Right cardiac atrium (tissue), 5 donors: ENCODE measurements at regions not wholly inside any gene's neighbourhood (a gene's known extent, or its start where the extent isn't known, plus 50 kb on each side); places are given as distances from the start of the nearest gene placed in this dataset.
"Not testable (repeated sequence)": the region's sequence is repeated elsewhere in the genome, so short reads cannot be mapped to it uniquely, and the experiment has no call there.

Experiments used
- ATAC-seq, 2 donors: fragments of 200-7000 bp; cut with Tn5 transposase; one replicate each; pipeline versions ENCODE4 v1.8.0 to v1.9.1; 2020; ENCODE audit warnings: moderate library complexity in 2 of 2, mild to moderate bottlenecking in 1 of 2
- DNase-seq, 3 donors: peaks; one replicate each; pipeline ENCODE4 v3.0.0-alpha.2; 2020
- H3K27ac ChIP-seq: one replicate; pipeline ENCODE4 v1.5.1; 2013; ENCODE audit warnings: mild to moderate bottlenecking, low read length, control low read depth, moderate library complexity
- H3K27me3 ChIP-seq: one replicate; pipeline ENCODE4 v1.6.1; 2013; ENCODE audit not compliant: control insufficient read depth, insufficient read depth
- H3K4me1 ChIP-seq: one replicate; pipeline ENCODE4 v1.6.1; 2013; ENCODE audit warnings: low read length; ENCODE audit not compliant: control insufficient read depth, insufficient read depth
- H3K4me3 ChIP-seq: one replicate; pipeline ENCODE4 v1.5.1; 2013; ENCODE audit warnings: low read length, control low read depth
- H3K9me3 ChIP-seq: one replicate; pipeline ENCODE4 v1.6.1; 2013; ENCODE audit warnings: low read length; ENCODE audit not compliant: control insufficient read depth
- WGBS: extraction: QIAGEN DNeasy Blood & Tissue Kit; methylation state at CpG from one replicate; pipeline ENCODE4 v1.1.7; 2013; 5-methylcytosine and 5-hydroxymethylcytosine counted together
- intact Hi-C, 4 donors: fragments of 100-400 bp; cut with DNase I; formaldehyde crosslinking; loops; one replicate each; pipeline versions ENCODE4 v1.11.0 to v1.14.0; 2022 to 2023
- donor health status: healthy with polysubstance abuse.
- donor health status: DM: no; HTN: yes; CAD: no.
- donor health status: DM: no; HTN: no; CAD: no.
- donor health status: DM: no; HTN: yes; CAD: no; lungs with severe emphysema.
- donor health status: DM: yes; HTN: yes; CAD: no.

DNA sequence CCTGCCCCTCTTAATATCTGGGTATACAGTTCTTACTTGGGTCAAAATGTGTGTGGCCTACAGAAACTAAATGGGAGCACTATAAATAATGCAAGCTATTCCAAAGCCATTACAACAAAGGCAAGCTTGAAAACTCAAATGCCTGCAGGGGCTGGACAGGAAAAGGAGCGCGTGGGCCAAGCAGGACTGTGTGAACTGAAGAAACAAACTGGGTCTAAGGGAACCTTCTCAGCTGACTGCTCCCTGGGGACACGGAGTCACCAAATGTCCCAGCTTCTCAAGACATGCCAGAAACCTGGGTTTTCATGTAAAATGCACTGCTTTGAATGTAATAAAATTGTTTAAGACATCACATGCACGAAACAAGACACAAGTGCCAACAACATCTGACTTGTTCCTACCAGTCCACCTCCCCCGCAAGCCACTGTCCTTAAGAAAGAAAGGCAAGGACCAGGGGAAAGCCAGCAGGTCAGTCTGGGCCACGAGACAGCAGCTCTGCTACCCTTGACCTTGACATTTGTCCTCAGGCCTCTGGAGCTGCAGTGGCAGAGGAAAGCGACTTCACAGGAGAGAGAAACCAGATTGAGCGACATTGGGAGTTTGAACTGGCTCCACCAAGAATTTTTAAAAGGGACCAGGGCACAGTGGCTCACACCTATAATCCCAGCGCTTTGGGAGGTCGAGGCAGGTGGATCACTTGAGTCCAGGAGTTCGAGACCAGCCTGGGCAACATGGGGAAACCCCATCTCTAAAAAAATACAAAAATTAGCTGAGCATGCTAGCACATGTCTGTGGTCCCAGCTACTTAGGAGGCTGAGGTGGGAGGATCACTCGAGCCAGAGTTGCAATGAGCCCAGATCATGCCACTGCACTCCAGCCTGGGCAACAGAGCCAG is 89.7 kb upstream of the SH3BP4 start:
- no peak overlapping the region for H3K27ac ChIP-seq
- intact Hi-C loops = no loop called here
- WGBS = 71% methylated on average over 12 of the region's 12 CpGs
- no peaks in the 10 kb centered on the region for H3K9me3 ChIP-seq
- ATAC-seq = peak; percentile 43 to 49
- H3K4me1 ChIP-seq = peaks cover 5% of the 10 kb centered on the region
- no peaks in the 10 kb centered on the region for H3K27me3 ChIP-seq
- DNase-seq = peak in 2 of 3 donors; percentile 53 to 55
- no peak overlapping the region for H3K4me3 ChIP-seq

DNA sequence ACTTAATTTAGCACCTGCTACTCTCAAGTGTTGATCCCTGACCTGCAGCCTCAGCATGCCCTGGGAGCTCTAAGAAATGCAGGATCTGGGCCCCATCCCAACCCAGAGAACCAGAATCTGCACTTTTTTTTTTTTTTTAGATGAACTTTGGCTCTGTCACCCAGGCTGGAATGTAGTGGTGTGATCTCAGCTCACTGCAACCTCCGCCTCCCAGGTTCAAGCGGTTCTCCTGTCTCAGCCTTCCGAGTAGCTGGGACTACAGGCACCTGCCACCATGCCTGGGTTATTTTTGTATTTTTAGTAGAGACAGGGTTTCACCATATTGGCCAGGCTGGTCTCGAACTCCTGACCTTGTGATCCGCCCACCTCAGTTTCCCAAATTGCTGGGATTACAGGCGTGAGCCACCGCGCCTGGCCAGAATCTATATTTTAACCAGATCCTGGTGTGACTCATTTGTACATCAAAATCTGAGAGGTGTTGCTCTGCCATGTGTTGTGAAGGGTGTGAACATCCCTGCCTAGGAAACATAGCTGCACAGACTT is 92.4 kb upstream of the SH3BP4 start:
- H3K27me3 ChIP-seq, H3K4me1 ChIP-seq, H3K27ac ChIP-seq, DNase-seq, ATAC-seq, H3K9me3 ChIP-seq, H3K4me3 ChIP-seq, intact Hi-C loops: not testable (repeated sequence)
- WGBS = 96% methylated on average over 8 of the region's 8 CpGs

DNA sequence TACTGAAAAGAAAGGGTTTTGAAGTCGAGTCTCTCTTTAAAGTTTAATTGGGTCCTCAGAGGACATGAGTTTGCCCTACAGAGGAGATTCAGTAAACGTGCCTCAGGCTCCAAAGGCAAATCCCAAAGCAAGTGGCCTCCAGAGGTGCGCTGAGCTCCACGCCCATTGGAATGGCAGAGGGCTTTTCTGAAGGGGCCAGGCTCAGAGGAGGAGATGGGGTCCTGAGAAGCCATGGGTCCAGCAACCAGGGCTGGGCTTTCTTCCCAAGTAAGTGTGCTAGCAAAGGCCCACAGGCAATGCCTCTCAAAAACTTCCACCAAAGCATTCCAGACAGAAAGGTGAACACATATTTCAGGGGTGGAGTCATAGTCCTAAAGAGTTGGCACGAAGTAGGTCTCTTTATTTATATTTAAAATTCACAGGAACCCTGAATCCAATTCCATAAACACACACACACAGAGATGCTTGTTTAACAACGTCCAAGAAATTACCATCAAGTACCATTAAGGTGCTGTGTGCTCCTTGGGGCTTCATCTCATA is 93.0 kb upstream of the SH3BP4 start:
- Histone ChIP-seq H3K27me3 (no peaks in the 10 kb centered on the region), H3K9me3 (no peaks in the 10 kb centered on the region), H3K4me3 (no peak overlapping the region), H3K27ac (no peak overlapping the region), H3K4me1 (peaks cover 5% of the 10 kb centered on the region)
- DNase-seq = no peak
- intact Hi-C loops = no loop called here
- no peak for ATAC-seq
- WGBS = 84% methylated on average over 6 of the region's 6 CpGs

DNA sequence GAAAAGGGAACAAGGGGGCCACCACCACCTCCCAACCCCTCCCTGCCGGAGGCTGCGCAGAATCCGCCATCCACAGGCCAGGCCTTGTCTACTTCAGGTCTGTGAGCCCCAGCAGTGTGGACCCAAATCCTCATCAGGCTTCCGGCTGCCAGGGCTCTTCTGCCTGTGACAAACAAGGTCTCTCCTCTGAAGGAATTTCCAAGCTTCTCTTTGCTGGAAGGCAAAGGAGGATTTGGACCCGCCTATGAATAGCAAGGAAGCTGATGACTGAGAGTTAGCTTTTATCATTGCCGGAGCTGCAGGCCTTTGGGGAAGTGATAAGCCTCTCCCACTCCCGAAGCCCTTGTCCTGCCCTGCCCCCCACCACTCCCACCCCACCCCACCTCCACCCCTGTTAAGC is 93.7 kb upstream of the SH3BP4 start:
- Histone ChIP-seq H3K27me3 (no peaks in the 10 kb centered on the region), H3K9me3 (no peaks in the 10 kb centered on the region), H3K27ac (no peak overlapping the region), H3K4me1 (peaks cover 5% of the 10 kb centered on the region), H3K4me3 (no peak overlapping the region)
- DNase-seq (no peak), ATAC-seq (no peak)
- 69% methylated on average over 7 of the region's 7 CpGs for WGBS
- intact Hi-C loops = no loop called here

DNA sequence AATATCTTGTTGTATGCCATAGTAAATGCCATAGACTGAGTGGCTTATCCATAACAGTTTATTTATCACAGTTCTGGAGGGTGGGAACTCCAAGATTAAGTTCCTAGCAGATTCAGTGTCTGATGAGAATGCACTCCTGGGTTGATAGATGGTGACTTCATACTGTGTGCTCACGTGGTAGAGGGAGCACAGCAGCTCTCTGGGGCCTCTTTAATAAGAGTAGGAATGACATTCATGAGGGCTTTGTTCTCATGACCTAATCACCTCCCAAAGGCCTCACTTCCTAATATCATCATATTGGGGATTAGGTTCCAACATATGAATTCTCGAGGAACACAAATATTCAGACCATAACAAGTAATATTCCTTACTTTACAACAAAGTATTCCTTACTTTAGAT is 98.1 kb upstream of the SH3BP4 start:
- ATAC-seq = no peak
- H3K27ac ChIP-seq = no peak overlapping the region
- no peaks in the 10 kb centered on the region for H3K9me3 ChIP-seq
- 69% methylated on average over 2 of the region's 2 CpGs for WGBS
- DNase-seq = no peak
- no peaks in the 10 kb centered on the region for H3K4me1 ChIP-seq
- no peaks in the 10 kb centered on the region for H3K27me3 ChIP-seq
- intact Hi-C loops = no loop called here
- no peak overlapping the region for H3K4me3 ChIP-seq

DNA sequence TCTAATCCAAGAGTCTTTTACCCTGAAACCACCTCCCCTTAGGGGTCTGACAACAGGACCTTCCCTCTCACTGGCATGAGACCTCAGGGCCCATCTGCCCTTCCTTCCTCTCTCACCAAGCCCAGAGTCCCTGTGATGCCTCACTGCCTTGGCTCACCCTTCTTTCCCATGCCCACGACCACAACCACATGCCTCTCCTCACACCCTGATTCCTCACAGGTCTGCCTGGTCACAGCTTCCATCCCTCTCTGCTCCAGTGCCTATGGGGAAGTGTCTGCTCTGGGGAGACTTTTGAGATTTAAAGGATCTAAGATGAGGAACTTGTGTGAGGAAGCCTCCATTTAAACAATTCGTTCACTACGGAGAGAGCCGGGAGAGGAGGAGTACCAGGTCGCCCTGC is 98.9 kb upstream of the SH3BP4 start:
- intact Hi-C loops = no loop called here
- Histone ChIP-seq H3K4me3 (no peak overlapping the region), H3K9me3 (no peaks in the 10 kb centered on the region), H3K27me3 (no peaks in the 10 kb centered on the region), H3K4me1 (no peaks in the 10 kb centered on the region), H3K27ac (no peak overlapping the region)
- ATAC-seq (no peak), DNase-seq (no peak)
- 91% methylated on average over 5 of the region's 5 CpGs for WGBS

DNA sequence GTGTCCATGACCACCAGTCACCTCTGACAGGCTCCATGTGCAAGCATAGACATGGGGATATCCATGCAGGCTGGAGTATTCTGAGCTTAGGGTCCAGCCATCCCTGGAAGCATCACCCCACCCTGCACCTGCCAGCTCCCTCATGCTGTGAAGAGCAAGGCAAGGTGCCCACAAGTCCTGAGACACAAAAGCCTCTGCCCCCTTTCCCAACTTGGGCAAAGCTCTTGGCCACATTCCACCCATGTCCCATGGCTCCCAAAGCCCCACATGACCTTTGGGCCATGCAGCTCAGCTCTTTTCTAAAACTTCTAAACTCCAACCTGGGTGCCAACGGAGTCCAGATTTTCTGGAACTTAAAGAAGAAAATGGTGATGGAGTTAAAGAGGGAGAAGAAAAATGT is 99.8 kb upstream of the SH3BP4 start:
- H3K4me1 ChIP-seq = no peaks in the 10 kb centered on the region
- no peak for ATAC-seq
- intact Hi-C loops = no loop called here
- WGBS = 94% methylated on average over 1 of the region's 1 CpG
- H3K27me3 ChIP-seq = no peaks in the 10 kb centered on the region
- H3K9me3 ChIP-seq = no peaks in the 10 kb centered on the region
- no peak for DNase-seq
- H3K27ac ChIP-seq = no peak overlapping the region
- no peak overlapping the region for H3K4me3 ChIP-seq

DNA sequence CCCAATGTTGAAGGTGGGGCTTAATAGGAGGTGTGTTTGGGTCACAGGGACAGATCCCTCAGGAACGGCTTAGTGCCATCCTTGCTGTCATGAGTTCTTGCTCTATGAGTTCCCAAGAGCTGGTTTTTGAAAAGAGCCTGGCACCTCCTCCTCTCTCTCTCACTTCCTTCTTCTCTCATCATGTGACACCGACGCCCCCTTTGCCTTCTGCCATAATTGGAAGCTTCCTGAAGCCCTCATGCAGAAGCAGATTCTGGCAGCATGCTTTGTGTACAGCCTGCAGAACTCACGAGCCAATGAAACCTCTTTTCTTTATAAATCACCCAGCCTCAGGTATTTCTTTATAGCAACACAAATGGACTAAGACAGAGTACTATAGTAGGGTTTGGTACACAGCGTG is 100.4 kb upstream of the SH3BP4 start:
- intact Hi-C loops = no loop called here
- Histone ChIP-seq H3K4me3 (no peak overlapping the region), H3K4me1 (no peaks in the 10 kb centered on the region), H3K27ac (no peak overlapping the region), H3K27me3 (no peaks in the 10 kb centered on the region), H3K9me3 (no peaks in the 10 kb centered on the region)
- no peak for ATAC-seq
- 79% methylated on average over 5 of the region's 5 CpGs for WGBS
- DNase-seq = no peak

DNA sequence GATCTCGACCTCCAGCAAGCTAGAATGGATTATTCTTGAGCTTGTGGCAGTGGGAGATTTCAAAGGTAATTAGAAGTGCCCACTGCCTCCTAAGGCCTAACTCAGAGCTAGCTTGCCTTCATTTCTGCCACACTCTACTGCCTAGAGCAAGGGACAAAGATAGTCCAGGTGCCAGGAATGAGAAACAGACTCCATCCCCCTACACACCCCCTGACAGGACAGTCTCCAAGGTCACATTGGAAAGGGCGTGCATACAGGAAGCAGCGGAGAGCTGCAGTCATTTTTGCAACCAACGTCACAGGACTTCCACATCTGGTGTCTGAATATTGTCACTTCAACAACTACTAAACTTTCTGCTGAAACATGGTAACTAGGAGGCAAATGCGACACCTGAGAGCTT is 101.0 kb upstream of the SH3BP4 start:
- 63% methylated on average over 5 of the region's 5 CpGs for WGBS
- DNase-seq (no peak), ATAC-seq (no peak)
- H3K4me1 ChIP-seq = no peaks in the 10 kb centered on the region
- H3K27me3 ChIP-seq = no peaks in the 10 kb centered on the region
- H3K9me3 ChIP-seq = no peaks in the 10 kb centered on the region
- intact Hi-C loops = no loop called here
- H3K4me3 ChIP-seq = no peak overlapping the region
- H3K27ac ChIP-seq = no peak overlapping the region

DNA sequence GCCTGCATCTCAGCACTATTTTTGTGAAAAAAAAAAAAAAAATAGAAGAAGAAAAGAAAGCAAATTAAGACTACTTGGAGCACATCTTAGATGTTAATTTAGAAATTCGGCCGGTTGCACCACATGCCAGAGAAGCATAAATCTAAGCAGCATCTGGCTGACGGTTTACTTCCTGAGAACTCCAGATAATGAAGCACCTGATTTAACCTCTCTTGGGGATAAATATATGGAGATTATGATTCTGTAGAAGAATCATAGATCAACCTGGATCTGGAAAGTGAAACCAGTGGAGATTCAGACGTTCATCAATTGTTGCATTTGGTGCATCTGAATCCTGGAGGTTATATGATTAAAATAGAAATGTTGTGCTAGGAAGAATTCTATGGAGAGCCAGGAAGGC is 102.1 kb upstream of the SH3BP4 start:
- intact Hi-C loops = no loop called here
- DNase-seq (no peak), ATAC-seq (no peak)
- no peaks in the 10 kb centered on the region for H3K4me1 ChIP-seq
- H3K27me3 ChIP-seq = no peaks in the 10 kb centered on the region
- no peak overlapping the region for H3K27ac ChIP-seq
- no peaks in the 10 kb centered on the region for H3K9me3 ChIP-seq
- H3K4me3 ChIP-seq = no peak overlapping the region
- WGBS = 80% methylated on average over 4 of the region's 4 CpGs

DNA sequence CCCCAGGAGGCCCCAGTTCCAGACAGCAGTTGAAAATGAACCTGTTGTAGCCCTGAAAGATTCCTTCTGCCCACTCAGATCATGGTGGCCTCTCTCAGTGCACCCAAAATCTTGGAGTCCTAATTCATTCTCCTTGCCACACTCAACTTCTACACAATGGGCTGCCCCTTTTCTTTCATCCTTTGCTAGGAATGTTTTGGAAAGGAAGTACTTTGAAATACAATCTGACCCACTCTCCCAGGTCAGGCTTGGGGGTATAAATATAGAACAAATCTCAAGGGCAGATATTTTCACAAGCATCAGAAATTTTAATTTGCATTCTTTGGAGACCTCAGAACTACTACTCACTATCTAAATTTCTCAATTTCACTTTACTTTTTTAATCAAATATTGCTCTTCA is 103.2 kb upstream of the SH3BP4 start:
- no peaks in the 10 kb centered on the region for H3K9me3 ChIP-seq
- no peak overlapping the region for H3K27ac ChIP-seq
- H3K4me1 ChIP-seq = no peaks in the 10 kb centered on the region
- DNase-seq (no peak), ATAC-seq (no peak)
- H3K27me3 ChIP-seq = no peaks in the 10 kb centered on the region
- intact Hi-C loops = no loop called here
- no peak overlapping the region for H3K4me3 ChIP-seq
